Calu3 (cell line): ENCODE measurements at regions not wholly inside any gene's neighbourhood (a gene's known extent, or its start where the extent isn't known, plus 50 kb on each side); places are given as distances from the start of the nearest gene placed in this dataset.
"Not testable (repeated sequence)": the region's sequence is repeated elsewhere in the genome, so short reads cannot be mapped to it uniquely, and the experiment has no call there.

Source experiments
- BruUV-seq: library from RNA; stranded (reverse); fragments of 400-500 nt; replicated peaks from 2 replicates; lab custom pipeline; 2021; lab: Mats Ljungman, UMichigan
- CTCF ChIA-PET: fragments of 300-600 bp; sonication (Branson Sonifier 250); formaldehyde crosslinking; loops from one replicate; lab custom pipeline; 2022; ENCODE audit warnings: antibody characterized with exemption; lab: Charles Lee
- DNase-seq: peaks from one replicate; pipeline ENCODE4 v3.0.0; 2022
- H3K27ac Mint-ChIP-seq: one replicate; pipeline ENCODE4 v1.8.0; 2022; ENCODE audit warnings: mixed read lengths; ENCODE audit not compliant: unreplicated experiment
- H3K27me3 Mint-ChIP-seq: one replicate; pipeline ENCODE4 v1.8.0; 2022; ENCODE audit warnings: mixed read lengths; ENCODE audit not compliant: unreplicated experiment
- H3K36me3 Mint-ChIP-seq: one replicate; pipeline ENCODE4 v1.8.0; 2022; ENCODE audit warnings: mild to moderate bottlenecking, moderate library complexity, mixed read lengths; ENCODE audit not compliant: insufficient read depth, unreplicated experiment
- H3K4me1 Mint-ChIP-seq: one replicate; pipeline ENCODE4 v1.8.0; 2022; ENCODE audit warnings: mild to moderate bottlenecking, low read depth, mixed read lengths; ENCODE audit not compliant: unreplicated experiment
- H3K4me3 Mint-ChIP-seq: one replicate; pipeline ENCODE4 v1.8.0; 2022; ENCODE audit warnings: mild to moderate bottlenecking, low read depth, moderate library complexity, mixed read lengths; ENCODE audit not compliant: unreplicated experiment
- H3K9me3 Mint-ChIP-seq: one replicate; pipeline ENCODE4 v1.8.0; 2022; ENCODE audit warnings: low read depth, mixed read lengths; ENCODE audit not compliant: unreplicated experiment
- intact Hi-C: fragments of 100-400 bp; cut with micrococcal nuclease; formaldehyde crosslinking; loops from one replicate; pipeline ENCODE4 v1.10.0; 2022; ENCODE audit not compliant: unreplicated experiment
- TF ChIP-seq, protein P1 (sequence below): fragments of 200-600 bp; IDR thresholded peaks from one replicate; pipeline ENCODE4 v1.8.0; 2022; ENCODE audit warnings: antibody characterized with exemption; ENCODE audit not compliant: unreplicated experiment

DNA sequence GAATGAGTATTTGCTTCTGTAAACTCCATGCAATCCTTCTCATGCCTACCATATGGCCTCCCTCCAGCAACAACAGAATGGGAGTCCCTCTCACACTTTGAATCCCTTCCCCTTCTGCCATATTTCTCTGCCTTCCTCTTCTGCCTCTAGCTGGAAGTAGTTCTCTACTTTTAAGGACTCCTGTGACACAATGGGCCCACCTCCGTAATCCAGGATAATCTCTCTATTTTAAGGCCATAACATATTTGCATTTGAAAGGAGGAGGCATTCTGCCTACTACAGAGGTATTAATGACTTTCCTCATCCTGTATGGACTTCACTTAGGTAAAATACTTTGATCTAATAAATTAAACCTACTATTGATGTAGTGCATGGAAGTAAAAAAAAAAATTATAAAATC, 155.4 kb upstream of the ITGA1 start:
- intact Hi-C loops: no loop called here
- Mint-ChIP-seq H3K27me3 (peaks cover 11% of the 10 kb centered on the region), H3K4me3 (no peak overlapping the region), H3K27ac (no peak overlapping the region), H3K9me3 (peaks cover 3% of the 10 kb centered on the region), H3K36me3 (no peaks in the 10 kb centered on the region), H3K4me1 (no peaks in the 10 kb centered on the region)
- CTCF ChIA-PET: no interaction called here
- no peak for DNase-seq
- BruUV-seq: no TSS peak
- TF ChIP-seq, protein P1, sequence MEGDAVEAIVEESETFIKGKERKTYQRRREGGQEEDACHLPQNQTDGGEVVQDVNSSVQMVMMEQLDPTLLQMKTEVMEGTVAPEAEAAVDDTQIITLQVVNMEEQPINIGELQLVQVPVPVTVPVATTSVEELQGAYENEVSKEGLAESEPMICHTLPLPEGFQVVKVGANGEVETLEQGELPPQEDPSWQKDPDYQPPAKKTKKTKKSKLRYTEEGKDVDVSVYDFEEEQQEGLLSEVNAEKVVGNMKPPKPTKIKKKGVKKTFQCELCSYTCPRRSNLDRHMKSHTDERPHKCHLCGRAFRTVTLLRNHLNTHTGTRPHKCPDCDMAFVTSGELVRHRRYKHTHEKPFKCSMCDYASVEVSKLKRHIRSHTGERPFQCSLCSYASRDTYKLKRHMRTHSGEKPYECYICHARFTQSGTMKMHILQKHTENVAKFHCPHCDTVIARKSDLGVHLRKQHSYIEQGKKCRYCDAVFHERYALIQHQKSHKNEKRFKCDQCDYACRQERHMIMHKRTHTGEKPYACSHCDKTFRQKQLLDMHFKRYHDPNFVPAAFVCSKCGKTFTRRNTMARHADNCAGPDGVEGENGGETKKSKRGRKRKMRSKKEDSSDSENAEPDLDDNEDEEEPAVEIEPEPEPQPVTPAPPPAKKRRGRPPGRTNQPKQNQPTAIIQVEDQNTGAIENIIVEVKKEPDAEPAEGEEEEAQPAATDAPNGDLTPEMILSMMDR: no peak

GRCh38 chr5:52634171-52634570, 153.5 kb upstream of the ITGA1 start:
- H3K4me3 Mint-ChIP-seq, H3K9me3 Mint-ChIP-seq, CTCF ChIA-PET, H3K36me3 Mint-ChIP-seq, H3K4me1 Mint-ChIP-seq, BruUV-seq, intact Hi-C loops, DNase-seq, H3K27ac Mint-ChIP-seq: not testable (repeated sequence)
- H3K27me3 Mint-ChIP-seq: peaks cover 11% of the 10 kb centered on the region

DNA sequence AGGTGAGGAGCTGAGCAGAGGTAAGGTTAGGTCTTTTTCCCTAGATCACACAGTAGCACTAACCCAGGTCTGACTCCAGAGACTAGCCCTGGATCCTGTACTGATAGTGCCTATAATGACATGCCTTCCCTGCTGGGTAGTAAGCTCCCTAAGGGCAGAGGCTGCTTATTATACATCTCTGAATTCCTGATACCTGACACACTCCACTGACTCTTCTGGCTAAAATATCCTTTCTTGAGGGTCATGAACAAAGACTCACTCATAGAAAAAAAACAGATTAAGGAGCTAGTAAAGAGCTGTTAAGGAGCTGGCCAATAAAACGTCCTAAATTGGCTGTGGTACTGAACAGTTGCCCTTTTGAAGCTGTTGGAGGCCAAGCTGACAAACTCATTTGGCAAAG, 149.0 kb upstream of the ITGA1 start:
- intact Hi-C loops: no loop called here
- no peak overlapping the region for H3K27ac Mint-ChIP-seq
- DNase-seq: no peak
- no peaks in the 10 kb centered on the region for H3K27me3 Mint-ChIP-seq
- H3K9me3 Mint-ChIP-seq: peaks cover 8% of the 10 kb centered on the region
- no peaks in the 10 kb centered on the region for H3K36me3 Mint-ChIP-seq
- CTCF ChIA-PET: interaction anchor here (0.9 kb wide), 1 partner anchor 878 kb away, joined by 3 read pairs; no protein-coding TSS in a partner anchor
- TF ChIP-seq, protein P1: no peak
- no peaks in the 10 kb centered on the region for H3K4me1 Mint-ChIP-seq
- no peak overlapping the region for H3K4me3 Mint-ChIP-seq
- BruUV-seq: no TSS peak

GRCh38 chr5:52648726-52649125, 139.0 kb upstream of the ITGA1 start:
- intact Hi-C loops: no loop called here
- TF ChIP-seq, protein P1: no peak
- Mint-ChIP-seq H3K36me3 (no peaks in the 10 kb centered on the region), H3K27ac (no peak overlapping the region), H3K4me3 (no peak overlapping the region), H3K4me1 (no peaks in the 10 kb centered on the region), H3K9me3 (peaks cover 5% of the 10 kb centered on the region), H3K27me3 (no peaks in the 10 kb centered on the region)
- CTCF ChIA-PET: no interaction called here
- no TSS peak for BruUV-seq
- DNase-seq: no peak

DNA sequence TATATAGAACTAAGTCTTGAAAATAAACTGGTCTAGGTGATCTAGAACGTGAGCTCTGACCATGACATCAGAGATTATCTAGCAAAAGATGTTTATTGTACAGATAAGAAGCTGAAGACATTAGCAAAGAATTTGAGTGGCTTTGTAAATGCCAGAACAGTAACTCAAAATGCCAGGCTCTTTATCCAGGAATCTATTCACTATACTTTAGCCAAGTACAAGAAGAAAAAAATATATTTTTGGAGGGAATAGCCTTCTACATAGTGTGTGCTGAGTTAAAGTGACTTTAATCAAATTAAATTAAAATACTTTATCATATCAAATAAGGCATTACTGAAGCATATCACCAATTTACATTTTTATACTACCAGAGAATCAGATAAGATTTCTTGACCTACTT, 132.6 kb upstream of the ITGA1 start:
- no TSS peak for BruUV-seq
- no peak overlapping the region for H3K4me3 Mint-ChIP-seq
- H3K36me3 Mint-ChIP-seq: no peaks in the 10 kb centered on the region
- no peak overlapping the region for H3K27ac Mint-ChIP-seq
- H3K4me1 Mint-ChIP-seq: no peaks in the 10 kb centered on the region
- no peaks in the 10 kb centered on the region for H3K9me3 Mint-ChIP-seq
- TF ChIP-seq, protein P1: no peak
- CTCF ChIA-PET: interaction anchor here (0.6 kb wide), 1 partner anchor 459 kb away, joined by 6 read pairs; no protein-coding TSS in a partner anchor
- no peak for DNase-seq
- intact Hi-C loops: loop anchor here (5.0 kb wide), 2 partner anchors 78 to 293 kb away; no protein-coding TSS in a partner anchor
- H3K27me3 Mint-ChIP-seq: no peaks in the 10 kb centered on the region
